ENCODE measurements at regions not wholly inside any gene's neighbourhood (a gene's known extent, or its start where the extent isn't known, plus 50 kb on each side); places are given as distances from the start of the nearest gene placed in this dataset.

DNA sequence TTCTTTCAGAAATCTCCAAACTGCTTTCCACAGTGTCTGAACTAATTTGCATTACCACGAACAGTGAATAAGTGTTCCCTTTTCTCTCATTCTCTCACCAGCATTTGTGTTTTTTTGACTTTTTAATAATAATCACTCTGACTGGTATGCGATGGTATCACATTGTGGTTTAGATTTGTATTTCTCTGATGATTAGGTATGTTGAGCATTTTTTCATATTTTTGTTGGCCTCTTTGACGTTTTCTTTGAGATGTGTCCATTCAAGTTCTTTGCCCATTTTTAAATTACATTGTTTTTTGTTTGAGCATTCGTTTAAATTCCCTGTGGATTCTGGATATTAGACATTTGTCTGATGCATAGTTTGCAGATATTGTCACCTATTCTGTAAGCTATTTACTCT lies 1639.6 kb upstream of the TENM4 start:
- Mint-ChIP-seq H3K27ac (no peak overlapping the region), H3K4me1 (0 out of 4 replicates have a peak, but pooled peaks cover 0 to 2% of the 10 kb centered on the region in 2 experiments), H3K4me3 (no peak overlapping the region), H3K9me3 (no peaks in the 10 kb centered on the region), H3K27me3 (ENCODE audit: low read depth) (no peaks in the 10 kb centered on the region), H3K36me3 (ENCODE audit: insufficient read depth in 1 of 3, low read depth in 3 of 3) (no peaks in the 10 kb centered on the region)
- WGBS (ENCODE audit: extremely low coverage, insufficient read length, low lambda C conversion rate), result no CpG with 5 or more reads among the region's 4 CpGs
- H2BK120ac ChIP-seq (ENCODE audit: low read depth, low read length, poor library complexity, severe bottlenecking), result no peak overlapping the region
- DNase-seq, result no peak
- no peaks in the 10 kb centered on the region for H3K4me1 ChIP-seq (ENCODE audit: insufficient read depth, low read length)
- no peak overlapping the region for H3K14ac ChIP-seq (ENCODE audit: insufficient read depth, low read length)
- no peak overlapping the region for H2AK5ac ChIP-seq (ENCODE audit: insufficient read length, low read length)
- H3T11ph ChIP-seq (ENCODE audit: low read length), result no peak overlapping the region
- no peak overlapping the region for H2AFZ ChIP-seq (ENCODE audit: low read length)
- H3K79me2 ChIP-seq (ENCODE audit: insufficient read depth, low read length), result no peaks in the 10 kb centered on the region
- no peak overlapping the region for H4K91ac ChIP-seq (ENCODE audit: insufficient read length, low read depth, low read length)
- H3K23ac ChIP-seq (ENCODE audit: insufficient read length, low read depth, low read length), result no peak overlapping the region
- TF ChIP-seq, protein P1, sequence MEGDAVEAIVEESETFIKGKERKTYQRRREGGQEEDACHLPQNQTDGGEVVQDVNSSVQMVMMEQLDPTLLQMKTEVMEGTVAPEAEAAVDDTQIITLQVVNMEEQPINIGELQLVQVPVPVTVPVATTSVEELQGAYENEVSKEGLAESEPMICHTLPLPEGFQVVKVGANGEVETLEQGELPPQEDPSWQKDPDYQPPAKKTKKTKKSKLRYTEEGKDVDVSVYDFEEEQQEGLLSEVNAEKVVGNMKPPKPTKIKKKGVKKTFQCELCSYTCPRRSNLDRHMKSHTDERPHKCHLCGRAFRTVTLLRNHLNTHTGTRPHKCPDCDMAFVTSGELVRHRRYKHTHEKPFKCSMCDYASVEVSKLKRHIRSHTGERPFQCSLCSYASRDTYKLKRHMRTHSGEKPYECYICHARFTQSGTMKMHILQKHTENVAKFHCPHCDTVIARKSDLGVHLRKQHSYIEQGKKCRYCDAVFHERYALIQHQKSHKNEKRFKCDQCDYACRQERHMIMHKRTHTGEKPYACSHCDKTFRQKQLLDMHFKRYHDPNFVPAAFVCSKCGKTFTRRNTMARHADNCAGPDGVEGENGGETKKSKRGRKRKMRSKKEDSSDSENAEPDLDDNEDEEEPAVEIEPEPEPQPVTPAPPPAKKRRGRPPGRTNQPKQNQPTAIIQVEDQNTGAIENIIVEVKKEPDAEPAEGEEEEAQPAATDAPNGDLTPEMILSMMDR (conservative IDR thresholded peaks at IDR 0.05), result no peak
- H3K27me3 ChIP-seq (ENCODE audit: insufficient read depth, low read length), result no peaks in the 10 kb centered on the region
- H2BK15ac ChIP-seq (ENCODE audit: low read depth, low read length), result no peak overlapping the region
- H3K9ac ChIP-seq (ENCODE audit: extremely low read depth, insufficient read length, low read length), result no peak overlapping the region
- H4K5ac ChIP-seq (ENCODE audit: insufficient read length, low read depth, low read length), result no peak overlapping the region
- H3K23me2 ChIP-seq (ENCODE audit: insufficient read length, low read depth, low read length, poor library complexity, severe bottlenecking), result no peaks in the 10 kb centered on the region
- H2BK5ac ChIP-seq (ENCODE audit: insufficient read length, low read length), result no peak overlapping the region
- no peak overlapping the region for H2BK12ac ChIP-seq (ENCODE audit: insufficient read length, low read depth, low read length)
- no peak overlapping the region for H3K4ac ChIP-seq (ENCODE audit: low read depth, low read length)
- H3K4me2 ChIP-seq (ENCODE audit: insufficient read depth, insufficient read length, low read length), result no peak overlapping the region
- H4K20me1 ChIP-seq (ENCODE audit: control insufficient read depth, insufficient read depth, insufficient read length), result no peaks in the 10 kb centered on the region
- no peaks in the 10 kb centered on the region for H3K9me3 ChIP-seq (ENCODE audit: control insufficient read depth, low read depth, low read length)
- no peak overlapping the region for H4K8ac ChIP-seq (replicated peaks; ENCODE audit: insufficient read length, low read depth, low read length)
- no peak overlapping the region for H2BK20ac ChIP-seq (ENCODE audit: low read depth, low read length, poor library complexity, severe bottlenecking)
- no peak overlapping the region for H3K18ac ChIP-seq (ENCODE audit: insufficient read length, low read depth, low read length)
- H3K27ac ChIP-seq (ENCODE audit: insufficient read length, low read depth, low read length), result no peak overlapping the region
- no peaks in the 10 kb centered on the region for H3K79me1 ChIP-seq (ENCODE audit: insufficient read depth, low read depth, low read length, poor library complexity, severe bottlenecking)
- H3K56ac ChIP-seq (ENCODE audit: insufficient read length, low read depth, low read length), result no peak overlapping the region

Measured in H9 (cell line).